ENCODE measurements at regions not wholly inside any gene's neighbourhood (a gene's known extent, or its start where the extent isn't known, plus 50 kb on each side); places are given as distances from the start of the nearest gene placed in this dataset.

DNA sequence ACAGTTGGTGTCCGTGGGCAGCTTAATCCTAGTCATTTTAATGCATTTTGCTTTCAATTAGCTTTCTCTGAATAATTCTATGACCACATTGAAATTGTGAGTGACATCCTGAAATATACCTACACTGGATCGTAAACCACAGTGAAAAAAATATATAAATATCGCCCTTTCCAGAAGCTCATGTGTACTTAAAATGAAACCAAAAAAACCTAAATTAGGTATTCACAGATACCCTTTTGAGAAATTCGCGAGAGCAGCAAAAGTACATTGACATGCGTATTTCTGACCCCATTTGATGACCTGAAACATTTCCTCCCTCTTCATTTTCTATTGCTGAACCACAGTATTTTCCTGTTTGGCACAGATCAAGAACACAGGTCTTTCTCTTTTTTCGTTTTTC lies 253.8 kb downstream of the LTN1 start:
- no peak for TF ChIP-seq SMARCA4 (IDR thresholded peaks at IDR 0.05)
- TF ChIP-seq HDAC1 (IDR thresholded peaks at IDR 0.05): no peak
